K562 (cell line): ENCODE measurements at regions not wholly inside any gene's neighbourhood (a gene's known extent, or its start where the extent isn't known, plus 50 kb on each side); places are given as distances from the start of the nearest gene placed in this dataset.
"Not testable (repeated sequence)": the region's sequence is repeated elsewhere in the genome, so short reads cannot be mapped to it uniquely, and the experiment has no call there.

Experiments
- ATAC-seq: fragments of 200-7000 bp; cut with Tn5 transposase; 3 replicates; pipeline ENCODE4 v1.9.1; 2020; ENCODE audit warnings: moderate library complexity
- BruUV-seq: library from RNA; stranded (reverse); fragments of 400-500 nt; replicated peaks from 2 replicates; lab custom pipeline; 2021; lab: Mats Ljungman, UMichigan
- CTCF ChIA-PET: fragments of 300-600 bp; formaldehyde crosslinking; extraction: SDS; loops from one replicate; lab custom pipeline; 2021; ENCODE audit warnings: low intra/inter-chr PET ratio; lab: Yijun Ruan, JAX
- POLR2A ChIA-PET: fragments of 300-600, 350-650 bp; sonication (Branson Sonifier 250); formaldehyde crosslinking; extraction: SDS; loops from one replicate; lab custom pipeline; 2021; ENCODE audit warnings: antibody characterized with exemption, inconsistent platforms; lab: Yijun Ruan, JAX
- DNase-seq, 4 experiments: peaks; one replicate each; pipeline versions ENCODE4 v3.0.0 to v3.0.0-alpha.2; 2011 to 2018; ENCODE audit warnings: low spot score in 3 of 4, mixed read lengths in 3 of 4; ENCODE audit errors: extremely low read depth in 1 of 4
- FAIRE-seq: peaks from 2 replicates; lab custom pipeline; 2011; peaks lifted over from hg19 to GRCh38; lab: Jason Lieb, UNC
- H2AFZ ChIP-seq: 2 replicates; pipeline ENCODE4 v1.6.0; 2011; ENCODE audit warnings: low read depth, low read length, control low read depth, inconsistent platforms
- H3K27ac ChIP-seq: fragments of 200-600 bp; 3 replicates; pipeline ENCODE4 v1.8.0; 2011; ENCODE audit warnings: low read depth, mild to moderate bottlenecking, control low read depth, inconsistent platforms, low read length, moderate library complexity, mixed read lengths; ENCODE audit errors: extremely low read depth
- H3K27me3 ChIP-seq, 2 experiments: fragments of 300-600 bp in 1 of 2; 2 replicates in 1 of 2; 3 replicates in 1 of 2; pipeline versions ENCODE4 v1.6.0 to v1.8.0; 2011; ENCODE audit warnings: inconsistent platforms in 2 of 2, low read length in 2 of 2, mild to moderate bottlenecking in 1 of 2, mixed read lengths in 1 of 2, moderate library complexity in 1 of 2; ENCODE audit not compliant: control insufficient read depth in 2 of 2, insufficient read depth in 2 of 2
- H3K36me3 ChIP-seq: fragments of 300-600 bp; 3 replicates; pipeline ENCODE4 v1.8.0; 2011; ENCODE audit warnings: mild to moderate bottlenecking, low read length, inconsistent platforms; ENCODE audit not compliant: control insufficient read depth, insufficient read depth
- H3K4me1 ChIP-seq, 2 experiments: fragments of 200-600 bp in 1 of 2; replicated peaks in 1 of 2; 2 replicates in 1 of 2; 3 replicates in 1 of 2; pipeline versions ENCODE4 v1.5.1 to v1.8.0; 2011; ENCODE audit warnings: inconsistent platforms in 2 of 2, low read length in 2 of 2, mild to moderate bottlenecking in 1 of 2, mixed read lengths in 1 of 2, moderate library complexity in 1 of 2; ENCODE audit not compliant: control insufficient read depth in 2 of 2, insufficient read depth in 2 of 2
- H3K4me2 ChIP-seq: 2 replicates; pipeline ENCODE4 v1.6.1; 2011; ENCODE audit warnings: low read length, control low read depth, inconsistent platforms, mixed read lengths; ENCODE audit not compliant: insufficient read depth
- H3K4me3 ChIP-seq: fragments of 200-600 bp; sonication (generic), shearing (Covaris generic); 2 replicates; pipeline ENCODE4 v1.5.1; 2016; ENCODE audit warnings: control low read depth, inconsistent platforms
- H3K79me2 ChIP-seq: fragments of 200-600 bp; 3 replicates; pipeline ENCODE4 v1.8.0; 2011; ENCODE audit warnings: low read length, inconsistent platforms; ENCODE audit not compliant: control insufficient read depth, insufficient read depth
- H3K9ac ChIP-seq, 2 experiments: 2 replicates each; pipeline versions ENCODE4 v1.6.0 to v1.6.1; 2011; ENCODE audit warnings: low read depth in 2 of 2, low read length in 2 of 2, control low read depth in 1 of 2, inconsistent platforms in 1 of 2, mild to moderate bottlenecking in 1 of 2, mixed read lengths in 1 of 2; ENCODE audit not compliant: insufficient read depth in 1 of 2
- H3K9me1 ChIP-seq: one replicate; pipeline ENCODE4 v1.6.0; 2011; ENCODE audit warnings: inconsistent platforms, mild to moderate bottlenecking, low read length, moderate library complexity; ENCODE audit not compliant: control insufficient read depth, insufficient read depth
- H3K9me3 ChIP-seq: replicated peaks from 2 replicates; pipeline ENCODE4 v1.5.1; 2011; ENCODE audit warnings: low read depth, low read length, inconsistent platforms; ENCODE audit not compliant: control insufficient read depth, insufficient read depth
- H4K20me1 ChIP-seq: replicated peaks from 2 replicates; pipeline ENCODE4 v1.6.1; 2011; ENCODE audit warnings: low read length, inconsistent platforms, mixed read lengths; ENCODE audit not compliant: control insufficient read depth, insufficient read depth
- WGBS: fragments of 100-300 bp; shearing (Covaris generic); methylation state at CpG from one replicate; pipeline ENCODE4 v1.1.6; 2016; ENCODE audit warnings: low coverage, mixed read lengths; ENCODE audit not compliant: insufficient coverage; ENCODE audit errors: missing lambda C conversion rate; 5-methylcytosine and 5-hydroxymethylcytosine counted together
- in situ Hi-C: fragments of 300-500 bp; cut with MboI; formaldehyde crosslinking; loops from 4 replicates; pipeline ENCODE4 v1.15.0; 2018; ENCODE audit warnings: inconsistent platforms, mixed read lengths
- intact Hi-C: fragments of 100-400 bp; cut with micrococcal nuclease; formaldehyde crosslinking; loops from 2 replicates; pipeline ENCODE4 v1.14.2; 2022

DNA sequence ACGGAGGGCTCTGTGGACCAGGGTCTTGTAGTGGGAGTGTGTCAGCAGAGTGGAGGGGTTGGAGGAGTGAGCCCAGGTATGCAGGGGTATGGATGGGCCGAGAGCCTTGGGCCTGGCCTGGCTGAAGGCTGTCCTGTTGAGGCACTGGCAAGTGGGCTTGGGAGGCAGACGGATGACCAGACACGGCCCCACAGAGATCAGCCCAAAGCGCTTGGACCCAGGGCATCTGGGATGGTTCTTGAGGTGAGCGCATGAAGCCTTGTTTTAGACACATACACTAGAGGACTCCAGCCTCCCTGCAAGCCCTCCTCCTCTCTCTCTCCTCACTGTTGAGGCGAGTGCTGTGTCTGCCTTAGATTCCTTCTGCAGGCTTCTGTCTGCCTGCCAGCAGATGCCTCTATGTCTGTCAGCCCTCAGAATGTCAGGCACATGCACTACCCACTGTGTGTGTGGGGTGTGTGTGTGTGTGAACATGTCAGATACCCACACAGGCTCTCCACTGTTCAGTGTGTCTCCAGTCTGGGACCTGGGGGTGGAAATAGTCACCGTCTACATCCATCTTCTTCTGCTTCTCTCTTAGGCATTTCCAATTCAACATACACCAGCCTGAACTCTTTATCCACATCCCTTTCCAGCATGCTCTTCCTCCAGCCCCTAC, 218.0 kb upstream of the PLGLB1 start:
- POLR2A ChIA-PET, H3K27me3 ChIP-seq, H3K4me2 ChIP-seq, FAIRE-seq, CTCF ChIA-PET, H2AFZ ChIP-seq, H3K79me2 ChIP-seq, H3K4me3 ChIP-seq, H3K4me1 ChIP-seq, H3K9me1 ChIP-seq, BruUV-seq, H3K36me3 ChIP-seq, H3K27ac ChIP-seq, DNase-seq, H3K9ac ChIP-seq, H4K20me1 ChIP-seq, H3K9me3 ChIP-seq, intact Hi-C loops: not testable (repeated sequence)
- WGBS, result 13% methylated on average over 5 of the region's 8 CpGs
- peak; percentile 62 for ATAC-seq
- in situ Hi-C loops, result loop anchor here (25.0 kb wide), 1 partner anchor 773 kb away; the partner anchor contains the start of gene RNU2-63P

DNA sequence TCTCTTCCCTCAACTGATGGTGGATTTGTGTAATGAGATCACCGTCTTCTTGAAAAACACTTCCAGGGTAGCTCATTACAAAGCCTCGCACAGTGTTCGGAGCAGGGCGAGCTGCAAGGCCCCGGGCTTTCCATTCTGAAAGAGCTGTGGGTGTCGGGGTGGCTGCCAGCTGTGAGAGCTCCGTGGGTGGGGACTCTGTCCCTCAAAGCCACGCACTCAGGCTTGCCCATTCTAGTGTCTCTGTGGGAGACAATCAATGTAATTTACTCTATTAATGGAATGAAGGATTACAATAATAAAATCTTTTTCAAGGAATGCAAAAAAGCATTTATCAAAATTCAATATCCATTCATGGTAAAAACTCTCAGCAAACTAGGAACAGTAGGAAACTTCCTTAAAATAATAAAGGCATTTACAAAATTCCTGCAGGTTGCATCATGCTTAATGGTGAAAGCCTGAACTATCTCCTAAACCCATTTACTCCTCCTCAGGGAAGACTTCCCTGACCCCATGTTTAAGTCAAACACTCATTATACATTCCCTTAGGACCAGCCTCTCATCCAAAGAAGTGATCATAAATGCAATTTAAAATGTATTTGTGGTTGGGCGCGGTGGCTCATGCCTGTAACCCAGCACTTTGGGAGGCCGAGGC, 224.5 kb upstream of the PLGLB1 start:
- intact Hi-C loops, H3K4me1 ChIP-seq, H3K9me1 ChIP-seq, FAIRE-seq, H3K27me3 ChIP-seq, H3K4me3 ChIP-seq, H3K27ac ChIP-seq, H3K9ac ChIP-seq, ATAC-seq, POLR2A ChIA-PET, H2AFZ ChIP-seq, H4K20me1 ChIP-seq, H3K79me2 ChIP-seq, CTCF ChIA-PET, H3K9me3 ChIP-seq, H3K4me2 ChIP-seq, BruUV-seq, H3K36me3 ChIP-seq, DNase-seq: not testable (repeated sequence)
- in situ Hi-C loops, result loop anchor here (25.0 kb wide), 1 partner anchor 766 kb away; the partner anchor contains the start of gene RNU2-63P
- WGBS, result 0% methylated on average over 4 of the region's 11 CpGs

DNA sequence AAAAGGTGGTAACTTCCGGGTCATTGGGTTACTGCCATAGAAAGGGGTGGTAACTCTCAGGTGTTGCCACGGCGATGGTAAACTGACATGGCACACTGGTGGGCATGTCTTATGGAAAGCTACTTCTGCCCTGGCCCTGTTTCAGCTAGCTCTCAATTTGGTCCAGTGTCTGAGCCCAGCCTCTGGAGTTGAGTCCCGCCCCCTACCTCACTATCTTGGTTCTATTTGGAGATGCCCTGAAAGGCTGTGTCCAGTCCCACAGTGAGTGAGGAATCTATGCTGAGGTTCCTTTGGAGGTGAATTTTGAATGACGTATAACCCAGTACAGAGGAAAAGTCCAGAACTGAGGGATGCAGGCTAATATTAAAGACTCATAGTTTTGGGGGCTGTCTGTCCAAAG, 230.4 kb upstream of the PLGLB1 start:
- H4K20me1 ChIP-seq, POLR2A ChIA-PET, H3K9me1 ChIP-seq, H3K27ac ChIP-seq, H3K4me1 ChIP-seq, FAIRE-seq, H3K4me3 ChIP-seq, H3K9ac ChIP-seq, intact Hi-C loops, H3K36me3 ChIP-seq, DNase-seq, BruUV-seq, H3K4me2 ChIP-seq, H3K79me2 ChIP-seq, H2AFZ ChIP-seq, H3K9me3 ChIP-seq, in situ Hi-C loops, CTCF ChIA-PET, H3K27me3 ChIP-seq, ATAC-seq: not testable (repeated sequence)
- WGBS, result 0% methylated on average over 3 of the region's 5 CpGs

DNA sequence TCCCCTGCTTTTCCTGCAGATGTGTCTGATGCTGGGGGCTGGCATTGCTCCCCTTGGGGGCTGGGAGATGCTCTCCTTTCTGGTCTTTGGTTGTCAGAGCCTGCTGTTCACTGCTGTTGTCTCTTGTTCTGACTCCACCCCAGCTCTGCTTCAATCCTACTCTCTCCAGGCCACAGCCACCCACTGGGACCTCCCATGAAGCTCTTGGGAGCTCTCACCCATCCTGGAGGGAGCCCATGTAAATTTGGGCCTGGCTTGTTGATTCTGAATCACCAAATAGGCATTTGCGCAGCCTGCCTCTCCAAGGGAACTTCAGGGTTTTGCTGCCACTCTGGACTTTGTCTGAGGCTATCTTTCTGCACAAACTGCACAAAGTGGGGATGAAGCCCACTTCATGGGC, 232.9 kb upstream of the PLGLB1 start:
- H2AFZ ChIP-seq, H3K9me1 ChIP-seq, ATAC-seq, H3K4me2 ChIP-seq, H3K36me3 ChIP-seq, POLR2A ChIA-PET, DNase-seq, CTCF ChIA-PET, H4K20me1 ChIP-seq, H3K27ac ChIP-seq, FAIRE-seq, H3K4me3 ChIP-seq, H3K4me1 ChIP-seq, in situ Hi-C loops, H3K9ac ChIP-seq, BruUV-seq, H3K79me2 ChIP-seq, H3K9me3 ChIP-seq, intact Hi-C loops, H3K27me3 ChIP-seq: not testable (repeated sequence)
- WGBS, result no CpG with 5 or more reads among the region's 1 CpG
